ENCODE measurements at regions not wholly inside any gene's neighbourhood (a gene's known extent, or its start where the extent isn't known, plus 50 kb on each side); places are given as distances from the start of the nearest gene placed in this dataset.
"Not testable (repeated sequence)": the region's sequence is repeated elsewhere in the genome, so short reads cannot be mapped to it uniquely, and the experiment has no call there.

- ATAC-seq (replicated peaks; ENCODE audit: extremely low read depth, poor library complexity, severe bottlenecking) (no peak), DNase-seq (ENCODE audit: low spot score in 2 of 2) (no peak)
- Mint-ChIP-seq H3K27me3 (peaks cover 52% of the 10 kb centered on the region), H3K27ac (ENCODE audit: low read depth) (no peak overlapping the region), H3K36me3 (ENCODE audit: insufficient read depth) (peaks cover 1% of the 10 kb centered on the region), H3K4me3 (no peak overlapping the region), H3K9me3 (no peaks in the 10 kb centered on the region), H3K4me1 (no peaks in the 10 kb centered on the region)
Measured at GRCh38 chr2:242052421-242052820, 182.9 kb downstream of the RTP5 start.

GRCh38 chr2:242053921-242054320, 184.4 kb downstream of the RTP5 start:
- Mint-ChIP-seq H3K4me1 (no peaks in the 10 kb centered on the region), H3K4me3 (no peak overlapping the region), H3K27me3 (peaks cover 56% of the 10 kb centered on the region), H3K27ac (ENCODE audit: low read depth) (no peak overlapping the region), H3K9me3 (no peaks in the 10 kb centered on the region), H3K36me3 (ENCODE audit: insufficient read depth) (peaks cover 1% of the 10 kb centered on the region)
- ATAC-seq (replicated peaks; ENCODE audit: extremely low read depth, poor library complexity, severe bottlenecking) (no peak), DNase-seq (ENCODE audit: low spot score in 2 of 2) (no peak)

- H3K27me3 Mint-ChIP-seq: peaks cover 61% of the 10 kb centered on the region
- H3K9me3 Mint-ChIP-seq: no peaks in the 10 kb centered on the region
- ATAC-seq (replicated peaks; ENCODE audit: extremely low read depth, poor library complexity, severe bottlenecking) (no peak), DNase-seq (ENCODE audit: low spot score in 2 of 2) (no peak)
- no peaks in the 10 kb centered on the region for H3K4me1 Mint-ChIP-seq
- peaks cover 1% of the 10 kb centered on the region for H3K36me3 Mint-ChIP-seq (ENCODE audit: insufficient read depth)
- H3K4me3 Mint-ChIP-seq: no peak overlapping the region
- H3K27ac Mint-ChIP-seq (ENCODE audit: low read depth): no peak overlapping the region
Measured at GRCh38 chr2:242054406-242054805, 184.9 kb downstream of the RTP5 start.

GRCh38 chr2:242054881-242055801, 185.6 kb downstream of the RTP5 start:
- no peak overlapping the region for H3K27ac Mint-ChIP-seq (ENCODE audit: low read depth)
- peaks cover 65% of the 10 kb centered on the region for H3K27me3 Mint-ChIP-seq
- DNase-seq (ENCODE audit: low spot score in 2 of 2) (no peak), ATAC-seq (replicated peaks; ENCODE audit: extremely low read depth, poor library complexity, severe bottlenecking) (no peak)
- H3K36me3 Mint-ChIP-seq (ENCODE audit: insufficient read depth): peaks cover 1% of the 10 kb centered on the region
- H3K9me3 Mint-ChIP-seq: no peaks in the 10 kb centered on the region
- H3K4me1 Mint-ChIP-seq: no peaks in the 10 kb centered on the region
- H3K4me3 Mint-ChIP-seq: no peak overlapping the region

GRCh38 chr2:242056026-242056425, 186.5 kb downstream of the RTP5 start:
- Mint-ChIP-seq H3K4me1 (no peaks in the 10 kb centered on the region), H3K9me3 (no peaks in the 10 kb centered on the region), H3K27me3 (peaks cover 65% of the 10 kb centered on the region), H3K36me3 (ENCODE audit: insufficient read depth) (peaks cover under 1% of the 10 kb centered on the region), H3K4me3 (no peak overlapping the region), H3K27ac (ENCODE audit: low read depth) (no peak overlapping the region)
- DNase-seq (ENCODE audit: low spot score in 2 of 2) (no peak), ATAC-seq (replicated peaks; ENCODE audit: extremely low read depth, poor library complexity, severe bottlenecking) (no peak)

GRCh38 chr2:242056785-242057184, 187.3 kb downstream of the RTP5 start:
- Mint-ChIP-seq H3K9me3 (no peaks in the 10 kb centered on the region), H3K4me3 (no peak overlapping the region), H3K27me3 (peaks cover 65% of the 10 kb centered on the region), H3K36me3 (ENCODE audit: insufficient read depth) (no peaks in the 10 kb centered on the region), H3K27ac (ENCODE audit: low read depth) (no peak overlapping the region), H3K4me1 (no peaks in the 10 kb centered on the region)
- DNase-seq (ENCODE audit: low spot score in 2 of 2) (no peak), ATAC-seq (replicated peaks; ENCODE audit: extremely low read depth, poor library complexity, severe bottlenecking) (no peak)

- Mint-ChIP-seq H3K4me3 (no peak overlapping the region), H3K9me3 (no peaks in the 10 kb centered on the region), H3K27ac (ENCODE audit: low read depth) (no peak overlapping the region)
Measured at GRCh38 chr2:242057379-242058040, 188.0 kb downstream of the RTP5 start.

GRCh38 chr2:242058116-242058680, 188.7 kb downstream of the RTP5 start:
- no peak overlapping the region for H3K27ac Mint-ChIP-seq (ENCODE audit: low read depth)
- no peaks in the 10 kb centered on the region for H3K9me3 Mint-ChIP-seq
- H3K36me3 Mint-ChIP-seq (ENCODE audit: insufficient read depth): no peaks in the 10 kb centered on the region
- ATAC-seq (replicated peaks; ENCODE audit: extremely low read depth, poor library complexity, severe bottlenecking) (no peak), DNase-seq (ENCODE audit: low spot score in 2 of 2) (no peak)
- H3K4me1 Mint-ChIP-seq: no peaks in the 10 kb centered on the region
- H3K27me3 Mint-ChIP-seq: peaks cover 55% of the 10 kb centered on the region
- no peak overlapping the region for H3K4me3 Mint-ChIP-seq

More at GRCh38 chr2:242057379-242058040, 188.0 kb downstream of the RTP5 start:
- Mint-ChIP-seq H3K4me1 (no peaks in the 10 kb centered on the region), H3K27me3 (peaks cover 61% of the 10 kb centered on the region), H3K36me3 (ENCODE audit: insufficient read depth) (no peaks in the 10 kb centered on the region)
- DNase-seq (ENCODE audit: low spot score in 2 of 2) (no peak), ATAC-seq (replicated peaks; ENCODE audit: extremely low read depth, poor library complexity, severe bottlenecking) (no peak)

GRCh38 chr2:242059566-242059965, 190.0 kb downstream of the RTP5 start:
- Mint-ChIP-seq H3K27ac (ENCODE audit: low read depth) (no peak overlapping the region), H3K36me3 (ENCODE audit: insufficient read depth) (no peaks in the 10 kb centered on the region), H3K9me3 (no peaks in the 10 kb centered on the region), H3K4me1 (no peaks in the 10 kb centered on the region), H3K4me3 (no peak overlapping the region), H3K27me3 (peaks cover 45% of the 10 kb centered on the region)
- DNase-seq (ENCODE audit: low spot score in 2 of 2) (no peak), ATAC-seq (replicated peaks; ENCODE audit: extremely low read depth, poor library complexity, severe bottlenecking) (no peak)

- no peak for DNase-seq (ENCODE audit: low spot score in 2 of 2)
- peaks cover 39% of the 10 kb centered on the region for H3K27me3 Mint-ChIP-seq
- no peak overlapping the region for H3K4me3 Mint-ChIP-seq
- no peaks in the 10 kb centered on the region for H3K36me3 Mint-ChIP-seq (ENCODE audit: insufficient read depth)
- H3K27ac Mint-ChIP-seq (ENCODE audit: low read depth): no peak overlapping the region
- no peak for ATAC-seq (replicated peaks; ENCODE audit: extremely low read depth, poor library complexity, severe bottlenecking)
- no peaks in the 10 kb centered on the region for H3K4me1 Mint-ChIP-seq
- no peaks in the 10 kb centered on the region for H3K9me3 Mint-ChIP-seq
Measured at GRCh38 chr2:242060212-242060835, 190.8 kb downstream of the RTP5 start.

GRCh38 chr2:242061930-242062329, 192.4 kb downstream of the RTP5 start:
- not testable (repeated sequence) for H3K4me1 Mint-ChIP-seq; H3K4me3 Mint-ChIP-seq; H3K36me3 Mint-ChIP-seq (ENCODE audit: insufficient read depth); H3K27ac Mint-ChIP-seq (ENCODE audit: low read depth); ATAC-seq (replicated peaks; ENCODE audit: extremely low read depth, poor library complexity, severe bottlenecking); DNase-seq (ENCODE audit: low spot score in 2 of 2); H3K9me3 Mint-ChIP-seq
- peaks cover 28% of the 10 kb centered on the region for H3K27me3 Mint-ChIP-seq

- Mint-ChIP-seq H3K36me3 (ENCODE audit: insufficient read depth) (no peaks in the 10 kb centered on the region), H3K4me3 (no peak overlapping the region), H3K4me1 (no peaks in the 10 kb centered on the region), H3K27me3 (peaks cover 27% of the 10 kb centered on the region), H3K27ac (ENCODE audit: low read depth) (no peak overlapping the region), H3K9me3 (no peaks in the 10 kb centered on the region)
- DNase-seq (ENCODE audit: low spot score in 2 of 2): no peak
- no peak for ATAC-seq (replicated peaks; ENCODE audit: extremely low read depth, poor library complexity, severe bottlenecking)
Measured at GRCh38 chr2:242063436-242063835, 193.9 kb downstream of the RTP5 start.
